ENCODE measurements at regions not wholly inside any gene's neighbourhood (a gene's known extent, or its start where the extent isn't known, plus 50 kb on each side); places are given as distances from the start of the nearest gene placed in this dataset.

- TF ChIP-seq POLR2A (IDR thresholded peaks at IDR 0.05) (no peak), CTCF (IDR thresholded peaks at IDR 0.05 in 4 of 5, conservative IDR thresholded peaks at IDR 0.05 in 1 of 5) (no peak)
Observed at GRCh38 chr4:83926950-83927349, 391.0 kb downstream of the GPAT3 start.
